Stimulated activated CD4-positive, alpha-beta T cell treated with anti-CD3 and anti-CD28 coated beads, Interleukin-12 subunit alpha, Interleukin-12 subunit beta, amount 100 ng/mL, for 48 hours (primary cell): ENCODE measurements at regions not wholly inside any gene's neighbourhood (a gene's known extent, or its start where the extent isn't known, plus 50 kb on each side); places are given as distances from the start of the nearest gene placed in this dataset.
A peak's percentile ranks its signal among the peaks of the same experiment; 100 is the strongest.

Experiments
- DNase-seq, 3 donors: peaks; one replicate each; pipeline ENCODE4 v3.0.0-alpha.2; 2020; ENCODE audit warnings: low read depth in 2 of 3, low spot score in 1 of 3

GRCh38 chr14:21723431-21724045 is 49.9 kb upstream of the OR4E1 start:
- peak in 2 of 3 donors; percentile 26 to 29 for DNase-seq
